Germinal center (tissue), 1 donor: ENCODE measurements at regions not wholly inside any gene's neighbourhood (a gene's known extent, or its start where the extent isn't known, plus 50 kb on each side); places are given as distances from the start of the nearest gene placed in this dataset.
"Not testable (repeated sequence)": the region's sequence is repeated elsewhere in the genome, so short reads cannot be mapped to it uniquely, and the experiment has no call there.

Source experiments
- DNase-seq: peaks from one replicate; pipeline ENCODE4 v3.0.0; 2012; ENCODE audit warnings: mixed read lengths, low spot score

GRCh38 chr10:57336865-57337264, 930.8 kb downstream of the IPMK start:
- no peak for DNase-seq

GRCh38 chr10:57336341-57336740, 931.4 kb downstream of the IPMK start:
- no peak for DNase-seq

- DNase-seq = no peak
These were observed 933.2 kb downstream of the IPMK start for GRCh38 chr10:57334523-57334922.

- DNase-seq = no peak
These were observed 933.8 kb downstream of the IPMK start for GRCh38 chr10:57333880-57334279.

- not testable (repeated sequence) for DNase-seq
These were observed 946.3 kb downstream of the IPMK start for GRCh38 chr10:57321400-57321854.

GRCh38 chr10:57320416-57320815, 947.3 kb downstream of the IPMK start:
- no peak for DNase-seq

- DNase-seq = no peak
These were observed 953.0 kb upstream of the ZWINT start for GRCh38 chr10:57314046-57314445.

GRCh38 chr10:57303566-57303965, 942.5 kb upstream of the ZWINT start:
- no peak for DNase-seq

- no peak for DNase-seq
These were observed 939.7 kb upstream of the ZWINT start for GRCh38 chr10:57300718-57301117.

GRCh38 chr10:57294698-57295097, 933.6 kb upstream of the ZWINT start:
- no peak for DNase-seq

- no peak for DNase-seq
These were observed 927.7 kb upstream of the ZWINT start for GRCh38 chr10:57288754-57289153.

- DNase-seq = no peak
These were observed 901.8 kb upstream of the ZWINT start for GRCh38 chr10:57262892-57263291.

GRCh38 chr10:57260175-57260574, 899.1 kb upstream of the ZWINT start:
- no peak for DNase-seq

GRCh38 chr10:57249615-57250281, 888.7 kb upstream of the ZWINT start:
- no peak for DNase-seq

- no peak for DNase-seq
These were observed 886.2 kb upstream of the ZWINT start for GRCh38 chr10:57247271-57247670.

- DNase-seq = no peak
These were observed 864.9 kb upstream of the ZWINT start for GRCh38 chr10:57225920-57226319.

GRCh38 chr10:57224811-57225210, 863.8 kb upstream of the ZWINT start:
- no peak for DNase-seq

GRCh38 chr10:57222603-57223002, 861.5 kb upstream of the ZWINT start:
- no peak for DNase-seq

GRCh38 chr10:57222129-57222528, 861.1 kb upstream of the ZWINT start:
- no peak for DNase-seq

GRCh38 chr10:57221674-57222073, 860.6 kb upstream of the ZWINT start:
- no peak for DNase-seq

GRCh38 chr10:57218382-57218781, 857.3 kb upstream of the ZWINT start:
- DNase-seq = no peak

GRCh38 chr10:57202356-57202755, 841.3 kb upstream of the ZWINT start:
- no peak for DNase-seq

GRCh38 chr10:57188846-57189245, 827.8 kb upstream of the ZWINT start:
- DNase-seq = no peak

GRCh38 chr10:57186201-57186600, 825.1 kb upstream of the ZWINT start:
- no peak for DNase-seq
